Endometrial microvascular endothelial cells (primary cell): ENCODE measurements at regions not wholly inside any gene's neighbourhood (a gene's known extent, or its start where the extent isn't known, plus 50 kb on each side); places are given as distances from the start of the nearest gene placed in this dataset.

ENCODE experiments used
- in situ Hi-C: cut with HindIII; loops from 2 replicates; pipeline ENCODE4 v1.10.0; 2017; ENCODE audit warnings: low sequenced_read_pairs, low pct_unique_long_range_greater_than_20kb; ENCODE audit errors: inconsistent ontology term

GRCh38 chr14:58749066-58749669 lies 111.4 kb downstream of the DACT1 start:
- in situ Hi-C loops: no loop called here

DNA sequence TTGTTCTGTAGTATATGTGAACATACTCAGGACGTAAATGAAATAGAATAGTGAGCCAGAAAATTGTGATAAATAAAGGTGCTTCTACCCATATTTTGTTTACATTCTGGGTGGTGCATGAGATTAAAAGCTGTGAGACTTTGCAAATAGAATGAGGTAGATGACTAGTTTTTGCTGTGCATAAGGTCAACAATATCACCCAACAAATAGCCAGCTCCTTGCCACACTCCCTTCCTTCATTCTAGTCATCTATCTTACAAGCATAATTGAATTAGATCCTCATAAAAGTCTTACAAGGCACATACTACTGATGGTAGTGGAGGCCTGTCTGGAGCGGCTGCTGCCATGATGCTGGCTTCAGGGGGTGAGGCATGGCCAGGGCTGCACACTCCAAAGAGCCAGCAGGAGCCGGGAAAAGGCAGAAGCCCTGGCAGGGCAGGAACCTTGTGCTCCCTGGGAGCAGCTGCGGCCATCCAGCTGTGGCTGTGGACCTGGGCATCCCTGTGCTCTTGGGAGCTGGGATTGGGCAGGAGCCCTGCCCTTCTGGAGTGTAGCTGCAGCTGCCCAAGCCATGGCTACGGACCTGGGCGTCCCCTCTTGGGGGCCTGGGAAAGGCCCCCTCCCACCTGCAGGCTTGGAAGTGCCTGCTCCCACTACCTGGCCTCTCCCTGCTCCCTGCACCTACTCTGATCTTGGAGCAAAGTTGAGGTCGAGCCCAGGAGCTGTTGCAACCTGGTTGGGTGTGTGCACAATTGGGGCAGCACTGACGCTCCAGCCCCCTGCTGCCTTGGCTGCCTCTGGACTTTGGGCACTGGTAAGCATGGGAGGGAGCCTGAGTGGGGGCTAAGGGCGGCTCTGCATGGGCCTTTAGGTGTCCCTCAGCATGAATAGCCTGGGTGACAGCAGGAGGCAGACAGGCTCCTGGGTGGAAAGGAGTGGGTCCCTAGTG lies 112.8 kb downstream of the DACT1 start:
- in situ Hi-C loops: no loop called here

DNA sequence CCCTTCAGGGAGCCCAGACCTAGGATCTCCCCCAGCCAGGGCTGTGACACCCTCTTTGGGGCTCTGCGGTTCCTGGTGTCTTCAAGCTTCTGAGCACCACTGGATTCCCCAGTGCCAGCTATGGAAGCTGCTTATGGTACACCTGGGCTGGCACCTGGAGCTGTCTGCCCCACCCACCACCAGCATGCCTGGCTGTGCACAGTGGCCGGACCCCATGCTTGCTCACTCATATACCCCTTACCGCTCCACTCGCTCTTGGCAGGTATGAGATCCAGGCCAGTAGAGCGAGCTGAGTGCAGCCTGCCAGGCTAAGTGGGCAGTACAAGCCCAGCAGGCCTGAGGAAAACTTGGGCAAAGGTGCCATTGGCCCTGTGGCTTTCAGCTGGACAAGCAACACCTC lies 114.0 kb downstream of the DACT1 start:
- in situ Hi-C loops: no loop called here

DNA sequence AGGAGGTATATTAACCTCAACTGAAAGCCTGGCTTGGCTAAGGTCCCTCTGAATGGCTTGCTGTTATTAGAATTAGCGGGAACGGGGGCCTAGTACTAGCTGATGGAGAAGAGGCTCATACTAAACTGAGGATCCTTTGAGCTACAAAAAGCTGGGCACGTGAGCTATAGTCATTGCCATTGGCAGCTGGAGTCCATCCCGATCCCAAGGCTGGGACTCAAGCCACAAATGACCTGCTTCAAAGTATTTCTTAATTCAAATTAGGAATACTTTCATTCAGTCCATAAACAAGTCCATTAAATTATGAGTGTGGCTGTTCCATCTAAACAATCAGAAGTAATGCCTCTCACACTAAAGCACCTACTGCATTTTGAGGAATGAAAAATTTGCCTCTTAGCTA lies 114.5 kb downstream of the DACT1 start:
- in situ Hi-C loops: no loop called here

- in situ Hi-C loops: no loop called here
Observed at GRCh38 chr14:58752771-58753201, 115.0 kb downstream of the DACT1 start.

- in situ Hi-C loops: no loop called here
Observed at GRCh38 chr14:58755031-58755925, 117.5 kb downstream of the DACT1 start.

GRCh38 chr14:58760121-58760520 lies 122.4 kb downstream of the DACT1 start:
- in situ Hi-C loops: no loop called here

DNA sequence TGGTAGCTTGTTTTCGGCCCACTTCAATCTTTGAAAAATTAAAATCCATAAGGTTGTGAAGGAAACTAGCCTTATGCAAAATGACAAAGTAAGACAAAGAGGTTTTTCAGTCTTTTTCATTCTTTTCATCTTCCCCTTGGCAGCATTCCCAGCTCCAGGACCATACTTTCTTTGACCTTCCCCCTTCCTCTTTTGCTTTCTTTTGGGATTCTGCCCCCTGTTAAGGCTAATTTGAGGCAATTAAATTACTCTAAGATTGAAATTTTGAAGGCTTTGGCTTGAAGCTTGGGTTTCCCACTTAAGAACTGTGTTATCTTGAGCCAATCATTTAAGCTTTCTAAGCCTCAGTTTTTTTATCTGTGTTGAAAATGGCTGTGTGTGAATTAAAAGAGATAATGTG lies 124.9 kb downstream of the DACT1 start:
- in situ Hi-C loops: no loop called here

GRCh38 chr14:58763210-58763609 lies 125.4 kb downstream of the DACT1 start:
- in situ Hi-C loops: no loop called here

GRCh38 chr14:58765418-58765831 lies 127.7 kb downstream of the DACT1 start:
- in situ Hi-C loops: no loop called here

- in situ Hi-C loops: no loop called here
Observed at GRCh38 chr14:58765843-58766242, 128.1 kb downstream of the DACT1 start.

DNA sequence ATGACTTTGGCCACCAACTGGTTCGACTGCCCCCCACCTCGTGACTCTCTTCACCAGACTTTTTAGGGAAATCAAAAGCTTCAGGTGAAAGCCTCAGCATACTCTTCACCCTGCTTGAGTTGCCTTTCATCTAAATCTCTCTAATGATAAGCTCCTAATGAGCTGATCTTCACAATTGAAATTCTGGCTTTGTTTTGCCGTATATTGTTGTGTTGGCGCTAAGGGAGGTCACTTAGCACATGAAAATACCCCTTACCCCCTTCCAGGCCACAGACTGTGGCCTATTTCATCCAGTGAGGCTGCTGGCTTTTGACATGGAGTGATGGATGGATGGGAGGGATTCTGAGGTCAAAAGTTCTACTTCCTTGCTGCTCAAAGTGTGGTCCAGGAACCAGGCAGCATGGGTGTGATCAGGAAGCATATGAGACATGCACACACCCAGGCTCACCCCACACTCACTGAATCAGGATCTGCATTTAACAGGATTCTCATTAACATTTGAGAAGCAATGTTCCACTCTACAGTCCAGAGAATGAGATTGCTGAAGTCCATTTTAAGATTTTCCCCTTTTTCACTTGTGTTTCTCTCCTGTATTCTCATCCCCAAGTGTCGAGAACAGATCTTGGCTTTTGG lies 131.4 kb downstream of the DACT1 start:
- in situ Hi-C loops: no loop called here

- in situ Hi-C loops: no loop called here
Observed at GRCh38 chr14:58769771-58770170, 132.0 kb downstream of the DACT1 start.

GRCh38 chr14:58770491-58770982 lies 132.8 kb downstream of the DACT1 start:
- in situ Hi-C loops: no loop called here

- in situ Hi-C loops: no loop called here
Observed at GRCh38 chr14:58771016-58771415, 133.3 kb downstream of the DACT1 start.

- in situ Hi-C loops: no loop called here
Observed at GRCh38 chr14:58772116-58772515, 134.4 kb downstream of the DACT1 start.

DNA sequence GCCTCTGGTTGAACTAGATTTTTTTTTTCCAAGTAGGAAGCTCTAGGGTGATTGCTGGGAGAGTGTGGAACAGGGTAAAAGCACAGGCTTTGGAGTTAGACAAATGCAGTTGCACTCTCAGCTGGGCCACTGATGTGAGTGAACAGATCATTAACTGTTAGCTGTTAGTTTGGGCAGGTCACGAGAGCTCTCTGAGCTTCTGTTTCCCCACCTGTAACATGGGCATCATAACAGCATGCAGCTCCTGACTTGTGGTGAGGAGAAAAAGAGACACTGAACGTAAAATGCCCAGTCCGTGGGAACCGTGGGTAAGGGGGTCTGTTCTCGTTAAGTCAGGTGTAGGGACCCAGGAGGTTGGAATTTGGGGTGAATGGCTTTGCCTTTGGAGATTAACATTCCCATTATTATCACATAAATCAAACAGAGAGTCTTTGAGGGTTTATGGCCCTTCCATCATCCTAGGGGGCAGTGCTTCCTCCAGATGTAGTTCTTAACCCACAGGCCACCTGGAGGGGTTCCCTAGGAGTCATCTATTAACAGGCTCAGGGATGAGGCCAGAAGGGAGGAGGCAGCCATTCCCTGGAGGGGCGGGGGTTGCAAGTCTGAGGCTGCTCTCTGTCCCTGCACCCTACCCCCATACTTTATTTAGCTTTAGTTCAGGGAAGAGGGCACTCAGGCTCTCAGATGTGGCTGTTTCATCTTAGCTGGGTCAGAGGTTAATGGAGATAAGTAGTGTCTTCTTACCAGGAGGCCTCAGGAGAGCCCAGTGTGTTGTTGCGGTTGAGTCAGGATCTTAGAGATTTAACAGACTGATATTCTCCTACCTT lies 135.2 kb downstream of the DACT1 start:
- in situ Hi-C loops: no loop called here

GRCh38 chr14:58774531-58774930 lies 136.8 kb downstream of the DACT1 start:
- in situ Hi-C loops: no loop called here
